Stimulated activated CD4-positive, alpha-beta T cell treated with anti-CD3 and anti-CD28 coated beads, Interleukin-1b, Interleukin-23, amount 100 ng/mL, for 4 hours (primary cell): ENCODE measurements at regions not wholly inside any gene's neighbourhood (a gene's known extent, or its start where the extent isn't known, plus 50 kb on each side); places are given as distances from the start of the nearest gene placed in this dataset.
"Not testable (repeated sequence)": the region's sequence is repeated elsewhere in the genome, so short reads cannot be mapped to it uniquely, and the experiment has no call there.

Source experiments
- DNase-seq, 2 donors: peaks; one replicate each; pipeline ENCODE4 v3.0.0-alpha.2; 2020; ENCODE audit warnings: low read depth in 2 of 2

GRCh38 chr2:8333177-8333831 is 348.6 kb upstream of the ID2 start:
- DNase-seq = no peak

- not testable (repeated sequence) for DNase-seq
These were observed 348.0 kb upstream of the ID2 start for GRCh38 chr2:8333832-8334187.

- DNase-seq = no peak
These were observed 347.0 kb upstream of the ID2 start for GRCh38 chr2:8334866-8335325.

GRCh38 chr2:8335801-8336200 is 346.1 kb upstream of the ID2 start:
- DNase-seq = no peak

GRCh38 chr2:8337321-8337720 is 344.5 kb upstream of the ID2 start:
- DNase-seq = no peak

GRCh38 chr2:8342407-8342806 is 339.4 kb upstream of the ID2 start:
- DNase-seq = no peak

- DNase-seq = no peak
These were observed 338.8 kb upstream of the ID2 start for GRCh38 chr2:8343031-8343430.

GRCh38 chr2:8344144-8345097 is 337.4 kb upstream of the ID2 start:
- DNase-seq = no peak

GRCh38 chr2:8345200-8345599 is 336.7 kb upstream of the ID2 start:
- DNase-seq = no peak

GRCh38 chr2:8346208-8346607 is 335.6 kb upstream of the ID2 start:
- DNase-seq = no peak

GRCh38 chr2:8346706-8347430 is 335.0 kb upstream of the ID2 start:
- DNase-seq = no peak

GRCh38 chr2:8348911-8349310 is 332.9 kb upstream of the ID2 start:
- DNase-seq = not testable (repeated sequence)

- DNase-seq = no peak
These were observed 329.6 kb upstream of the ID2 start for GRCh38 chr2:8352296-8352695.

GRCh38 chr2:8352989-8353388 is 328.9 kb upstream of the ID2 start:
- DNase-seq = no peak

- DNase-seq = no peak
These were observed 326.6 kb upstream of the ID2 start for GRCh38 chr2:8355102-8355859.

GRCh38 chr2:8357738-8358518 is 323.9 kb upstream of the ID2 start:
- no peak for DNase-seq

- DNase-seq = no peak
These were observed 319.9 kb upstream of the ID2 start for GRCh38 chr2:8361930-8362329.

GRCh38 chr2:8363161-8363560 is 318.7 kb upstream of the ID2 start:
- DNase-seq = no peak

- no peak for DNase-seq
These were observed 317.2 kb upstream of the ID2 start for GRCh38 chr2:8364668-8365067.

GRCh38 chr2:8365331-8365910 is 316.4 kb upstream of the ID2 start:
- no peak for DNase-seq

GRCh38 chr2:8367833-8368232 is 314.0 kb upstream of the ID2 start:
- no peak for DNase-seq
